NCI-H524 treated with DMSO at 0.1 percent for 48 hours (cell line): ENCODE measurements at regions not wholly inside any gene's neighbourhood (a gene's known extent, or its start where the extent isn't known, plus 50 kb on each side); places are given as distances from the start of the nearest gene placed in this dataset.

Source experiments
- DNase-seq: peaks from one replicate; lab custom pipeline; 2025; lab: John Stamatoyannopoulos, UW

DNA sequence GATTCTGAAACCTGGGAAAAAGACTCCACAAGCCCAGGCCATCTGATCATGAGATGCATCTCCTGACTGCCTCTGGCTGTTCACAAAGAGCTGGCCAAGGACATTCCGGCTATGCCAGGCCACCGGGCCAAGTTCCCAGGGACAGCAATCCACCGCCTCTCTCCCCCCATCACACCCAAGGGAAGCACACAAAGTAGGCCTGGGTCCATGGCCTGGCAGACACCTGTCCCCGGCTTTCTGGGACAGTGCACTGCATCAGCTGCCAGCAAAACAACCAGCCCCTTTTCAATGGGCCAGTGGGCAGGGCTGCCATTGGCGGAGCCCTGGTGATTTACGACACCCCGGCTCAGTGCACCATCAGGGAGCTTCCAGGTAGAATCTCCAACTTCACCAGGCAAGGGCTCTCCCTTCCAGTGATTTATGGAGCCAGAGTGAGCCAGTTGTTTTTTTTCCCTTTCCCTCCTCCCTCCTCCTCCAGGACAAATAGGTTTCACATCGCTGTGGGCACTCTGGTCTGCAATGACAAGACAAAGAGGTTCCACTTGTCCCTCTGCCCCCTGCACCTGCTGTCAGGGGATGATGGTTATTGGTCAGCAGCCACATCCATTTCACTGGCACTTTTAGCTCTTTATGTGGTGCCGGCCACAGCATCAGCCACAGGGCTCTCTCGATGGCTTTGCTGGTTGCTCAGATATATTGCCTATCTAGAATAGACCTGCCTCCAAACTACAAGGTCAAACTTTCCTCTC is 149.6 kb downstream of the SLC38A6 start:
- DNase-seq: no peak

DNA sequence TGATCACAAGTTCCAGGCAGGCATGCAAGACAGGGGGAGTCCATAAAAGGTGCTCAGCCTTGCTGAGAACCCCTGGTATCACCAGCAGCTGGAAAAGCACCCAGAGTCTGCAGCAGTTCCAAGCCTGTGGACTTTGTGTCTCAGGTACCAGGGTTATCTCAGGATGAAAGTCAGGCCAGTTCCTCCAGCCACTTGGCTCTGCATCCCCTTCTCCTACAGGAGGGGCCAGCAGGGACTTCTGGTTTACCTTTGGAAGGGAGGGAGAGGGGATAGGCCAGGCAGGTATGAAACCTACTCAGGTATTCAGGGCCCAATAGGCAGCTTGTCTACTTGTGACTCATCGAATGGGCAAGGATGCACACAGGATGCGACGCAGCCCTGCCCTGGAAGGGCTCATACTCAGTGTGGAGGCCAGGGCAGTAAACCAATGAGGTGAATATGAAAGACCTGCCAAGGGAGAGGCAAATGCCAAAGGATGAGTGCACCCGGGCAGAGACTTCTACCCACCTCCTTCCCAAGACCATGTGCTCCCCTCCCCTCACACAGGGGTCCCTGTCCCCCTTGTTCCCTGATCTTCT is 148.2 kb downstream of the SLC38A6 start:
- no peak for DNase-seq

DNA sequence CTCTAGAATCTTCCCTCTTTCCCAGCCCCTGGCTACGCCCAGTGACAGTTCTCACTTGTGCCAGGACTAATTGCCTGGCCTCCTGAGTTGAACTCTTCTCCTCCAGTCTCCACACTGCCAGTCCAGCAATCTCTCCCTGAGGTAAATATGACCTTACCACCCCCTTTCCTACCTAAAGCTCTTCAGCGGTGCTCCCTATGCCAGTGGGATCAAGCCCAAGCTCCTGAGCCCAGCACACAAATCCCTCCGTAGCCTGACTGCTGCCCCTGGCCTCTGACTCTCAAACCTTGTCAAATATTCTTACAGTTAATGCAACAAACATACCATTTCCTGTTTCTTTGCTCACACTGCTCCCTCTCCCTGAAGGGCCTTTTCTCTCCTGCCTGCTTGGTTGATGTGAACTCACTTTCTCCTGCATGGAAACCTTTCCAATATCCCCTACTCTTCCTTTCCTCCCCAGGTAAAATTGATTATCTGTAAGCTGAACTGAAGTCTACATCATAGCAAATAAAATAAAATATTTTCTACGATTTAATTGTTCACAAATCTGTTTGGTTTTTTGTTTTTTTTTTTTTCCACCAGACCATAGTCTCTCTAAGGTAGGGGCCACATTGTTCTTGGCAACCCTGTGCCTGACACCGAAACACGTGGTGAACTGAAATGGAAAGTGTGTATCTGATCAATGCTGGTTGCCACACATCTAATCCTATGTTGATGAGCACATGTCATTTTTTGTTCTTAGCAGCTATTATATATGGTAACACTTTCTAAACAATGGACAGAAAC is 147.5 kb downstream of the SLC38A6 start:
- DNase-seq: no peak

DNA sequence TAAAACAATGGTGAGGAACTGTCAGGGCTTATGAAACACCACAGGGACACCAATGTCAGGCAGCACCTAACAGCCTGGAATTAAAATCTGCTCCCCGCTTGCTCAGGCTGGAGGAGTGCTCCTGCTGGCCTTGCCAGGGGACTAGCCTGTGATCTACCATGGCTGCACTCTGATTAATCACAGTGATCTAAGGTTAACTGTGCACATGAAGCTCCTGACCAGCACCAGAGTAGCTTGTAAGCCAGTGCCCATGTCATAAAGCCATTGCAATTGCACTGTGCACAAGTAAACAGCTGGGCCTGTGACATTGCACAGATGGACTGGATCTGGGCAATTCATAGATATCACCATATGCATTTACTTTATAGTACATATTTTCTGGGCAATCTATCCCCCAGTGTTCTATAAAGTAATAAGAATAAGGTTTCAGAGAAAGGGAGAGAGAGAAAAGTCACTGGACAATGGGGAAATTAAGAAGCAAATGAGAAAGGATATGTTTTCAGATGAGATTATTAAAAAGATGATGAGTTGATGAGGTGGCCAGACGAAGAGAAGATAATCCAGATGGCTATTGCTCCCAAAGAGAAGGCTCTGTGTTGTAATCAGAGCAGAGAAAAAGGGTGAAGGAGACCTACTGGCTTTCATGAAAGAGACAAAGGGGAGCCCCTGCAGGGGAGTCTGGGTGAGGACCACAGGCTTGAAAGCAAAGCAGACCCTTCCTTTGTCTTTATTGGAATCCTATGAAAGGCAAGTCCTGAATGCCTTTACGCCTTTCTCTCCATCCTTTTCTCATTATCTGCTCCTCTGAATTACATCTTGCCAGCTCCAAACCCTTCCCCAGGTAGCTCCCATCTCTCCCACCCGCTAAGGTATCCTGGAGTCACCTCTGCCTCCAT is 145.8 kb downstream of the SLC38A6 start:
- peak; percentile 30 for DNase-seq

DNA sequence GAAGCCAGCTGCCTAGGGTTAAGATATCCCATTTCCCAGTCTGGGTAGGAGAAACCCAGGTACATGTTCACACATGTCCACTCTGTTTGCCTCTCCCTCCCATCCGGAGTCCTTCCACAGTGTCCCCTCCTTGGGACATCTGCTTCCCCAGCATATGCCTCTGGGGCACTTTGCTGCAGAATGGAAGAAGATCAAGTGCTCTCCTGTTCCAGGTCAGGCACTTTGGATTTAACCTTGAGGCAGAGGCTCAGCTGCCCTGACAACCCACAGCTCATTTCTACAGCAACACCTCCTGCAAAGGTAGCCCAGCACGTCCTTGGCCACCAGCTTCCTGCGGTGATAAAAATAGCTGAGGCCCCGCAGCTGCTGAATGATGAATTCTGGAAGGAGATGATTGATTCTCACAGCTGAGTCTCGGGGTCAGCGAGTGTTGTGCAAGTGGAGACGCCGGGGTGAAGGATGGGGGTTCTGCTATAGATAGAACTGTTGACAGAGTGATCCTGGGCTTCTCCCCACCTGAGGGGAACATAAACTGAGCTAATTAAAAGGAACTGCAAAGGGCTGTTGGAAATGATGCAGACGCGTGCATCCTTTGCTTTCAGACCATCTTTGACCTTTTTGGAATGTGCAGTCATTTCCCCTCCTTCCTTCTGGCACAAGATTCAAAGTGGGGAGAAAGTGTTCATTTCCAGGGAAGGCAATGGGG is 145.0 kb downstream of the SLC38A6 start:
- peak; percentile 4 for DNase-seq

- DNase-seq: no peak
Observed at GRCh38 chr14:61125041-61125866, 144.2 kb downstream of the SLC38A6 start.

DNA sequence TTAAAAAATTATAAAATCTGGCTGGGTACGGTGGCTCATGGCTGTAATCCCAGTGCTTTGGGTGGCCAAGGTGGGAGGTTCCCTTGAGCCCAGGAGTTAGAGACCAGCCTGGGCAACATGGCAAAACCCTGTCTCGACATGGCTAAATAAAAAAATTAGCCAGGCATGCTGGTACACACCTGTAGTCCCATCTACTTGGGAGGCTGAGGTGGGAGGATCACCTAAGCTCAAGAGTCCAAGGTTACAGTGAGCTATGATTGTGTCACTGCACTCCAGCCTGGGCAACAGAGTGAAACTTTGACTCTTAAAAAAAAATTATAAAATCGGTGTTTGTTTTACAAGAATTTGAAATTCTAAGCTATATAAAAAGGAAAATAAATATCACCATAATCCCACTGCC is 141.8 kb downstream of the SLC38A6 start:
- no peak for DNase-seq

DNA sequence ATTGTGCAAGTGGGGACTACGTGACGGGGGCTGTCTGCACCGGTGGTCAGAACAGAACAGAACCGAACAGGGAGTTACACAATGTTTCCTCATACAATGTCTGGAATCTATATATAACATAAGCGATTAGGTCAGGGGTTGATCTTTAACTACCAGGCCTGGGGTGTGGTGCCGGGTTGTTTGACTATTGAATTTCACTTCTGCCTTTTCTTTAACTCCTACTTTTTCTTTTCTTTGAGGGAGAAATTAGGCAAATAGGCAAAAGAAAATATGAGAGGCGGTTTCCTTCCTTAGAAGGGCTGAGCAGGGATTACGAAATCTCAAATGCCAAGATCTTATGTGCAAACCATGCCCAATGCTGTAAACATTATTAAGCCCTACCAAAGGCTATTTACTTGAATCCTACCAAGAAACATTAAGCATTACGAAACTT is 140.3 kb downstream of the SLC38A6 start:
- DNase-seq: no peak

GRCh38 chr14:61120576-61120975 is 139.5 kb downstream of the SLC38A6 start:
- DNase-seq: no peak

GRCh38 chr14:61119006-61119405 is 138.0 kb downstream of the SLC38A6 start:
- no peak for DNase-seq

- DNase-seq: no peak
Observed at GRCh38 chr14:61116369-61116768, 135.3 kb downstream of the SLC38A6 start.

GRCh38 chr14:61113561-61114225 is 132.6 kb downstream of the SLC38A6 start:
- peak; percentile 91 for DNase-seq

GRCh38 chr14:61112506-61112905 is 131.5 kb downstream of the SLC38A6 start:
- DNase-seq: no peak

DNA sequence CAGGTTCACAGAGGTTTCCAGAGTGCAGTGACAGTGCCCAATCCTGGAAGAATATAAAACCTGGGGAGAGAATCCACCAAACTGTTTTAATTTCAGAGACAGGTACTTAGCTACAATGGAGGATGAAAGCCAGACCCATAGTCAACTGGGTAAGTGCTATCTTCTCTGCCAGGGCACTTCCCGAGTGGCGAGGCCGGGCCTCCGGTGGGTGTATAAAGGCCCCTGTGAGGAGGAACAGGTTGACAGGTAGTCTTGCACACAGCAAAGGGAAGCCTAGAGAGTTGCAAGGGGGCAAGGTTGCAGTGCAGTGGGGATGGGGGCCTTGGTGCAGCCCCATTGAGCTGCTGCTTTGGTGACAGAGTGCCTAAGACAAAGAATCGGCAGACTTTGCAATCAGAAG is 130.7 kb downstream of the SLC38A6 start:
- no peak for DNase-seq

DNA sequence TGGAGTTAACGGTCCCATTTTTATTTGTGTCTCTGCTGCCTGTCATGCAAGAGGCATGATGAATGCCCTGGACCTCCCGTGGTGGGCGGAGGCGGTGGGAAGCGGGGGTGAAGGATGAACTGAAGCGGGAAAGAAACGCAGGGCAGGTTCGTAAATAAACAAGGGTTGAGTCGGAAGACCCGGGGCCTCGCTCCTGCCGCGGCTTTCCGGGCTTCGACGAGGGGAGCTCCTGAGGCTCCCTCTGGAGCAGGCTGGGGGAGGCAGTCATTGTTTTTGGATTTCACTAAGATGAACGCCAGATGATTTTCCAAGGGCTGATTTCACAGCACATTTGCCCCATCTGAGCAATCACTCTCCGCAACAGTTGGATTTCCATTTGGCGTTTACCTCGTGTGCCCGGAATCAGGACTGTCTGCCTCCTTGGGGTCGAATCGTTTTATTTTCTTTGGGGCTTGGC is 130.2 kb downstream of the SLC38A6 start:
- DNase-seq: no peak

- DNase-seq: no peak
Observed at GRCh38 chr14:61110316-61111082, 129.5 kb downstream of the SLC38A6 start.

DNA sequence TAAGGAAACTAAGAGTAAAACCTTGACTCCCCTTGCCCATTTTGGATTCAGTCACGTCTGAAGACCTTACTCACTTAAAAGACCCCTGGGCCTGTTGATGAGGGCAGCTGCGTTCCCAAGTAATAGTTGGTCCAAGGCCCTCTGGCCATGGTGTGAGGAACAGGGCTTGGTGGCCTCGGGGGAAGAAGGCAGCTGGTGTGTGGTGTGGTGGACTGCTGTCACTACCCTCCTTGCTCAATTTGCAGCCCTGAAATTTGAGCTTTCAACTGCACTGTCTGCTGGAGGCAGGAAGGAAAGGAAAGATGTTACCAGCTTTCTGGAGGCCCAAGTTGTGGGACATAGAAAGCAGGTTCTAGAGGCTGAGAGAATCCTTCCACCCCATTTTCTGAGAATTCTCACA is 128.2 kb downstream of the SLC38A6 start:
- DNase-seq: no peak

- no peak for DNase-seq
Observed at GRCh38 chr14:61108496-61109141, 127.6 kb downstream of the SLC38A6 start.
